ENCODE measurements at regions not wholly inside any gene's neighbourhood (a gene's known extent, or its start where the extent isn't known, plus 50 kb on each side); places are given as distances from the start of the nearest gene placed in this dataset.

DNA sequence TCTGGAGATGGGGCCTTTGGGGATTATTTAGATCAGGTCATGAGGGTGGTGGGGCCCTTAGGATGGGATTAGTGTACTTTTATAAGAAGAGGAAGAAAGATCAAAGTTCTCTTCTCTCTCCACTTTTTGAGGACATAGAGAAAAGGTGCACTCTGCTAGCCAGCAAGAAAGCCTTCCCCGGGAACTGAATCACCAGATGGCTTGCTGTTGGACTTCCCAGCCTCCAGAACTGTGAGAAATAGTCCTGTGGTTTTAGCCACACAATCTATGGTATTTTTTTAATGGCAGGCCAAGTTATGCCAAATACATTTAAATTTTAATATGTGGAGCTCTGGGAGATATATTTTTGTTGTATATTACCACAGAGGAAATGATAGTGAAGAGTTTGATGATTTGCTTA is 385.8 kb downstream of the KLF12 start:
- DNase-seq (ENCODE audit: low read depth) = no peak

DNA sequence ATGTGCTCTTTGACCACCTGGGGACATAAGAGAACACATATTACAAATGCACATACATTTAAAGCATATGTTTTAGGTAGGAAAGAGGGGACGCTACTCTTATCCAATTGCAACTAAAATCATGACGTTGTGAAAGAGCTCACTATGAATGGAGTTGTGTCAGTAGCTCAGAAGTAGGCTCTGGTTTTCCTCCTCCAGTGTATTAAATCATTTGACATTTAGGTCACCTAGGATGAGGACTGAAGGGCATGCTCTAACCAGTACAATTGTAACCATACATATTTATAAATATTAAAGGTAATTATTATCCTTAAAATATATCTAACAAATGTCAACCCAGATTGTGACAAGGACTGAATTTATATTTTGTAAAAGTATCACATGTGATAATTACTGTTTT is 389.0 kb downstream of the KLF12 start:
- no peak for DNase-seq (ENCODE audit: low read depth)

DNA sequence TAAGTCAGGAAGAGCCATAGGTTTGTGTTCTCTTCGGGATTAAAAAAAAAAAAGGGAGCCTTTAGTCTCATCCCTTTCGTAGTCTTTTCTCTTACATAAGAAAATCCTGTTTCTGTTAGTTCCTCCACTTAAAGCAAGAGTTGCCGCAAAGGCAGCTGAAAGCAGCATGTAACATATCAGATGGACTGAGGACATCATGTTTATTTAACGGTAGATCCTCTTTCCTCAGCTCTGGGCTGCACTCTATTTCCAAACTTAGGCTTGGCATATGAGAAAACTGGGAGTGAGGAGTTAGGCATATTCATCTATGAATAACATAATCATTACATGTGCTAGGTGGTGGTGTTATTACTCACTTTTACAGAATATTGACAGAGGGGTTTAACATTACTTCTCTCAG is 391.2 kb downstream of the KLF12 start:
- no peak for DNase-seq (ENCODE audit: low read depth)

DNA sequence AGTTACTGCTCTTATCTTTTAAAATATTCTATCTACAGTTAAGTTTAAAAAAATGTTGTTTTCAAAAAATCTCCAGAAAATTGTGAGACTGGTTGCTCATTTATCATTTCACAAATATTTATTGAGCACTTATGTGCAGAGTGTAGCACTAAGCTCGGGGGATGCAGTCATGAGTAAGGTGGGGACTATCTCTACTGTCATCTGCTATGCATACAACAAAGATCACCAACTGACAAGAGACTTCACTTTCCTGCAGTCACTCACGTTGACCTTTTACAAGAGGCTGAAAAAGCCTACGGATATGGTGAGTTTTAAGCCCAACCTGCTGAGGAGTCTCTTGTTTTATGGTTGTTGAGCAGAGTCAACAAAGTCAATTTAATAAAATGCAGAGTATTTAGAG is 392.5 kb downstream of the KLF12 start:
- DNase-seq (ENCODE audit: low read depth) = no peak

DNA sequence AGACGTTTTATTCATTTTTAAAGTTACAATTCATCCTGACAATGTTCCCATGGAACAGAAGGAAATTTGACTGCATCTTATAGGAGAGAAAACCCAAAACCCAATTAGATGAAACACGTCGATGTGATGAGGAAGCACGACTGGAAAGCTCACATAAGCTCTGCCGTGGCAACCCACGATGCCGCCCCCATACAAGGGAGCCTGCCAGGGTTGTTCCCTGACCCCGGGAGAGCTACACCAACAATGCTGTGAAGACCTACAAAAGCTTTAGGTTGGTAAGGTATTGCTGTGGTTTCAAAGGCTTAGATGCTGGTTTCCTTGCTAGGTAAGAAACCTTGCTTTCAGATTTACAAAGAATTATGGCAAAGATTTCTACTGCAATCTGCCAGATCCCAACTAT is 393.1 kb downstream of the KLF12 start:
- no peak for DNase-seq (ENCODE audit: low read depth)

DNA sequence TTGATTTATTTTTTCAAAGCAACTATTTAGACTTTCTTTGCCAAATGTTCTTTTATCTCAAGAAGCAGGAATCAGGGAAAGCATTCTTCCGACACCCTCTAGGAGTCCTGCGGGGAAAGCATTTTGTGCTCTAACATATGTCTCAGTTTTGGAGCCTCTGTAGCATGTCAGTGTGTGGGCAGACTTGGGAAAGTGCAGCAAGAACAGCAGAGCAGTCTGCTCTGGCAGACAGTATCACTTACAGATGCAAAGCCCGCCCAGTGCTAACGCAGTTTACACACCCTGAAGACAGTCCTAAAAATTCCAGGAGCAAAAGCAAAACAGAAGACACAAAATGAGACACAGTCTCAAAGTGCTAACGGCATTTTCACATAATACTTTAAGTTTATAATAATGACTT is 393.5 kb downstream of the KLF12 start:
- DNase-seq (ENCODE audit: low read depth) = no peak

DNA sequence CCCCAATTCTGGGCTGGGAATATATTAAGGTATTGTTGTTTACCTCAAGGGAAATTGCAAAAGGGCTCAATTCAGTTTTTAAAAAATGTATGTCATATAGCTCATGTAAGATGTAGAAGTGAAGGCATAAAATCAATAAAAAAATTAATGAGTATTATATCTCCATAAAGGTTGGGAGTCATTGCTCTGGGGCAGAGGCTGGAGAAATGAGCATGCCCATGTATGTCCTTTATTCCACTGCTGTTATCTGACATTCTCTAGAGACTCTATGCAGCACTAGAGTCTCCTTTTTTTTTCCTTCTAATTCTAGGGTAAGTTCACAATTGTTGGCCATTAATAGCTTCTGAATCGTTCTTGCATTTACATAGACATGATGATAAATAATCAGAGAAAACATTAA is 394.8 kb downstream of the KLF12 start:
- no peak for DNase-seq (ENCODE audit: low read depth)

DNA sequence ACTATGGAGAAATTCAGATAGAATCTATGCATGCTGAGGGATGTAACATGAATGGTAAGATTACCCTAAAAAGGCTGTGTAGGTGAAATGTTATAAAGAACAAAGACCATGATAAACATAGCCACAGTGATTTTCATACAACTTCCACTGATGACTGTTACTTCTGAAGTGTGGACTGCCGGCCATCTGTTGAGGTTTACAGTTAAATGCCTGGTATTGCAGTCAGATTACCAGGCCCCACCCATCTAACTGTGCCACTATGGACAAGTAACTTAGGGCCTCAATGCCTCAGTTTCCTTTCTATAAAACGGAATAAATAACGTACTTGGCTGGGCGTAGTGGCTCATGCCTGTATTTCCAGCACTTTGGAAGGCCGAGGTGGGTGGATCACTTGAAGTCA is 395.6 kb downstream of the KLF12 start:
- no peak for DNase-seq (ENCODE audit: low read depth)

DNA sequence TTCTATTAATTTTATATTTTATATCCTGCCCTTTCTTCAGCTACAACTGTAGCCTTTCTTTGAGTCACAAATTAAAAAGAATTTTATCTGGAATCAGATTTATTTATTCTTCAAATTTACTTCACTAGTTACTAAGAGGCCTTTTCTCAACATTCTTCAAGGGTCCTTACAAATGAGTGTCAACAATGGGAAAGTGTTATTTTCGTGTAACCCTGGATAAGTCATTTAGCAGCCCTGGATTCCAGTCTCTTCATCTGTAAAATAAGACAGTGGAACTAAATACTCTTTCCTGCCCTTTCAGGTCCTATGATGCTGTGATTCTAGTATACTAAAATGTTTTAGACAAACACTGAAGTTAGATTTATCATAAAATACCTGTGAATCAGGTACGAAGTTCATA is 397.0 kb downstream of the KLF12 start:
- DNase-seq (ENCODE audit: low read depth) = no peak

DNA sequence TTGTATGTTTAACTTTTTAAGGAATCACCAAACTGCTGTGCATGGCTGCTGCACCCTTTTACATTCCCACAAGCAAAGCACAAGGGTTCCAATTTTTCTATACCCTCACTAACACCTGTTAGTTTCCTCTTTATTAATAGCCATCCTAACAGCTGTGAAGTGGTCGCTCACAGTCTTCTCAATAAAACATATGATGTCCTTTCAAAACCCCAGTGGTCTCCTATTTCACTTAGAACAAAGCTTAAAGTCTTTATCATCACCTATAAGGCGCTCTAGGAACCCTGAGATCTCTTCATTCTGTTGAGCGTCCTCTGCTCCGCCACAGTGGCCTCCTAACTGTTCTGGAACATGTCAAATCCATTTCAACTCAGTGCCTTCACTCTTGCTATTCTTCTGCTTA is 400.5 kb downstream of the KLF12 start:
- DNase-seq (ENCODE audit: low read depth) = no peak

DNA sequence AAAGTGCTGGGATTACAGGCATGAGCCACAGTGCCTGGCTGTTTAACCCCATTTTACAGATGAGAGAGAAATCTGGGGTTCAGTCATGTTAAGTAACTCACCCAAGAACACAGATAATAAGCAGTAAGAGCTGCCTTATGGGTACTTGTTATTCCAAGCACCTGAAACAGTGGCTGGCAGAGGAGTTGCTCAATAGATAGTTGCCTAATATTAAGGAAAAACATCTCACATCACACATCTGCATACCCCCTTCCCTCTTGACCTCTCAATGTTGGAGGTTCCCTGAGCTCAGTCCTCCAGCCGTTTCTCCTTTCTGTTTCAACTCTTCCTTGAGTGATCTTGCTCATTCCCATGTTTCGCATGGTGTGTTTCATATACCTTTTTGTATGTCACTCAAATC is 401.9 kb downstream of the KLF12 start:
- DNase-seq (ENCODE audit: low read depth) = no peak

DNA sequence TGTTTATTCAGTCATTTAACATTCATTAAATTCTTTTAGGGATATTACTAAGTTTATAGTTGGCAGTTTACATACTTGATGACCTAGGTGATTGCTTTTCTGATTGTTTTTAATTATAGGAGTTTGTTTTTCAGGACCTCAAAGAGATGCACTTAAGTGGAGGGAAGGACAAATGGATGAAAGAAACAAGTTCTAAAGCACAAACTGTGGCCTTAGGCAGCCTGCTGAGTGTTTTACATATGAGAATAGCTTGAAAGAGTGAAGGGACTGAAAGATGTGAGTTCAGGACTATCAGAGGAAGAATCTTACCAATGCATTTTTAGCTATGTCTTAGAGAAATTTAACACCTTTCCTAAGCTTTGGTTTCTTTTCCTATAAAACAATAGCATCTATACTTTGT is 402.6 kb downstream of the KLF12 start:
- DNase-seq (ENCODE audit: low read depth) = no peak

DNA sequence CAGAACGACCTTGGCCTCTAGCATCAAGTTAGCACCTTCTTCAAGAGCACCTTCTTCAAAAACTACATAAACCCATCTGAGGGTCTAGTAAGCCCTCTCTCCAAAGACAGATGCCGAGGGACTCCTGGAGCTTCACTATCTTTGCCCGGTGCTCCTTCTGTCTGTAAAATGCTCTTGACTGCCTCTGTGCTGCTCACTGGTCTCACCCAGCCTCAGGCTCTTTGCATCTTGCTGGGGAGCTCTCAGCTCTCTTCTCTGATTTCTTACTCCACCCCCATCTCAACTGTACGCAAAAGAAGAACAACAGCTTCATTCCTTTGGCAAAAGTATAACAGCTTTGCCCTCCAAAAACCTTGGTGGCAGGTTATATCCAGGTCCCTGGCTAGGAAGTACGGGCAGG is 404.2 kb downstream of the KLF12 start:
- no peak for DNase-seq (ENCODE audit: low read depth)

DNA sequence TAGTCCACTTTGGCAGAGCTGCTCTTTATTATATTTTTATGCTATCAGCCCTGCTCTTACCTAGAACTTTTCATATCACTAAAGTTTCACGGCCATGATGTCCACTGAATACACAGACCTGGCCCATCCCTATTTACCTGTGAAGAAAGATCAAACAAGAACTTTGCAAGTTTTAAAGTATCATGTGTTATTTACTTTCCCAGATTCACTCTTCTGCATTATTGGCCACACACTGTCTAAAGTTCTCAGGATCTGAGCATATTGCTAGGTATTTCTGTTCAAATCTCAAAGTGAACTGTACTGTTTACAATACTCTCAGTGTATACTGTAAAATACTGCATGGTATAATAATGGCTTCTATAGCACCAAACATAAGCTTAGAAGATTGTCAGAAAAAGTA is 405.2 kb downstream of the KLF12 start:
- no peak for DNase-seq (ENCODE audit: low read depth)

DNA sequence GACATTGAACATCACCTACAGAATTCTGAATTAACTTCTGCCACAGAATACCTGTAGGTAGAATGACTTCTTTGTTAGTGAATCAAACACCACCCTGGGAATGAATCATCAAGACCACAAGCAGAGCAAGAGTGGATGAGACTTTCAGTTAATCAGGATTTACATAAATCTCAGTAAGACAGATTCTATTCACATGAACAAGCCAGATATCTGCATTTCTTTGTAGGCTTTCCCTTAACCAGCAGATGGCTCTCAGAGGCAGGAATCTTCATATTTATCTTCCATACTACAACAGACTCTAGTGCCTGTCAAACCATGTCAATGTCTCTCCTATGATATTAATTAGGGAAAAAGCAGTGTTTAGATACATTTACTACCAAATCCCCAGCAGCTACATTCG is 412.1 kb downstream of the KLF12 start:
- DNase-seq (ENCODE audit: low read depth) = no peak

DNA sequence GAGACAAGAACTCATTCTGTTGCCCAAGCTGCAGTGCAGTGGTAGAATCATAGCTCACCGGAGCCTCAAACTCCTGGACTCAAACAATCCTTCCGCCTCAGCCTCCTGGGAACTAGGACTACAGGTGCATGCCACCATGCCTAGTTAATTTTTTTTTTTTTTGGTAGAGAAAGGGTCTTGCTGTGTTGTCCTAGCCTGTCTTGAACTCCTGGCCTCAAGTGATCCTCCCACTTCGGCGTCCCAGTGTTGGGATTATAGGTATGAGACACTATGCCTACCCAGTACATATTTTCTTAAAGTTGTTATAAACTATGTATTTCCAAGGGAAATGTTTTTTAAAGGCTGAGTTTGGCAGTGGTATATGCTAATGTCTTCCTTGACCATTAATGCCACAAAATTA is 412.6 kb downstream of the KLF12 start:
- DNase-seq (ENCODE audit: low read depth) = no peak

DNA sequence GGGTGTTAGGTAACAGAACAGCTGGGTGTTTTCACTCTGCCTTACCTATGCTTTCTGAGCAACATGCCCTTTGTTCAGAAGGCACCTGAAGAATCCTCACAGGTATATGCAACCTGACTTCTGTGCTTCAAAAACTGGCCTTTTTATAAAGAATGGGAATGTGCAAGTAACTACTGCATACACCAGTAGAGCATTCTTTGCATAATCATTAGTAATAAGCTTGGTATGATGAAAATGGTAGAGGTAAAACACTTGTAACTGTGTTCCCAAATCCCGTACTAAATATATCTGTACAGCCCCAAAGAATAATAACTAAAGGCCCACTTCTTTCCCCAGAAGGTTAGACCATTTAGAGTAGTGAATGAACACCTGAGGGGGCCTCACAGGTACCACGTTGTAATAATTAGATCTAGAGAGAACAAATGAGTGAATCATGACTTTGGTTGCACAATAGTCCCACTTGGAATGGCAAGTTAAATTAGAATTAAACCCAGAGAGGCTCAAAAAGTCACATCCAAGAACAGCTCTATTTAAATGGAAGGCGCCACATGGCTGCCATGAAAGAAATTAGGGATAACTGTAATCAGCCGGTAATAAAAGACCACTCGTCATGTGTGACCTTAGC is 413.9 kb downstream of the KLF12 start:
- no peak for DNase-seq (ENCODE audit: low read depth)

DNA sequence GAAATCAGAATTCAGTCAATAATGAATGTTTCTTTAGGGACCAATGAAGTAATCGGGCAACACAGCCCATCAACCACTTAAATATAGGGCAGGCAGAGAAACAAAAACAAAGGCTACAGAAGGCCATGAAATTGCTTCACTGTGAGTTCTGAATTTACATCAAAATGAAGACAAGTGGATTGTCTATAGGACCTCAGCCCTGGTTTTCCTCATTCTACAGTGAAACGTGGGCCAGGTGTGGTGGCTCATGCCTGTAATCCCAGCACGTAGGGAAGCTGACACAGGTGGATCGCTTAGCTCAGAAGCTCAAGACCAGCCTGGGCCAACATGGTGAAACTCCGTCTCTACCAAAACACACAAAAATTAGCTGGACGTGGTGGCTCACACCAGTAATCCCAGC is 416.0 kb downstream of the KLF12 start:
- DNase-seq (ENCODE audit: low read depth) = no peak

DNA sequence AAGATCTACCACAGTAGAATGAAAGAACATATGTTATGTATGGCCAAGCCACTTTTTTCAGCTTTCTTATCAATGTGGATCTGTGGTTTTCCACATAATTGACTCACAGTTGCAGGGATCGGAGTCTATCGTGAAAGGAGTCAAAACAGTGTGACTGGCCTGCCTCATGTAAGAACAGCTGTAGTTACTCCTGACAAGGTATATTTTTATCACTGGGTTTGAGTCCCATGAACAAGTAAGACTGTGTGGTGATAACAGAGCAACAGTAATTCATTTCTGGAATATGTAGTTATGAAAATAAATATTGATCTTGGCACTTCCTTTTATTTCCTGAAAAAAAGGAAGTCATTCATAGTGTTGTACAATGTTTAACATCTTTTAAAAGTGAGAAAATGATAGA is 416.6 kb downstream of the KLF12 start:
- DNase-seq (ENCODE audit: low read depth) = no peak

DNA sequence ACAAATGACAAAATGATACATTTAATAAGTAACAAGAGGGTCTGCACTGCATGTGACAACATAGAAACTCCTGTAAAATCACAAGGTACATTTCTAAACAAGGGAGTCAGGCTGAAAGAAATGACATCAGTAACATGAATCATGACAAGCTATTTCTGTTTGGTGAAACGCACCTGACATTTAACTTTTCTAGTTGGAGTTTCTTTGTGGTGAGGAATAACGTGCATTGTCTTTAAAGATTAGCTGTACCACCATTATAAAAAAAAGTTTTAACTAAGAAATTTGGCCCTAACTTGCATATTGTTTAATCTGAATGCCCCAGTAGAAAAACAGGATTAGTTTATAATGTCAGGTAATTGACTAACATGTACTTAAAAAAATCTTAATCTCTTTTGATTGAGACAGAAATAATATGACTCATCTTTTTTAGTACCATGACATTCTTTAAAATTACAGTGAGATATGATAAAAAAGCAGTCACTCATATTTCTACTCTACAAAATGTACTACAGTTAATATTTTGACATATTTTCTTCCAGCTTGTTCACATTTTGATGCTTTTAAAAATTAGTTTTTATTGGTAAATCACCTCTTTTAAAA is 418.2 kb downstream of the KLF12 start:
- no peak for DNase-seq (ENCODE audit: low read depth)

DNA sequence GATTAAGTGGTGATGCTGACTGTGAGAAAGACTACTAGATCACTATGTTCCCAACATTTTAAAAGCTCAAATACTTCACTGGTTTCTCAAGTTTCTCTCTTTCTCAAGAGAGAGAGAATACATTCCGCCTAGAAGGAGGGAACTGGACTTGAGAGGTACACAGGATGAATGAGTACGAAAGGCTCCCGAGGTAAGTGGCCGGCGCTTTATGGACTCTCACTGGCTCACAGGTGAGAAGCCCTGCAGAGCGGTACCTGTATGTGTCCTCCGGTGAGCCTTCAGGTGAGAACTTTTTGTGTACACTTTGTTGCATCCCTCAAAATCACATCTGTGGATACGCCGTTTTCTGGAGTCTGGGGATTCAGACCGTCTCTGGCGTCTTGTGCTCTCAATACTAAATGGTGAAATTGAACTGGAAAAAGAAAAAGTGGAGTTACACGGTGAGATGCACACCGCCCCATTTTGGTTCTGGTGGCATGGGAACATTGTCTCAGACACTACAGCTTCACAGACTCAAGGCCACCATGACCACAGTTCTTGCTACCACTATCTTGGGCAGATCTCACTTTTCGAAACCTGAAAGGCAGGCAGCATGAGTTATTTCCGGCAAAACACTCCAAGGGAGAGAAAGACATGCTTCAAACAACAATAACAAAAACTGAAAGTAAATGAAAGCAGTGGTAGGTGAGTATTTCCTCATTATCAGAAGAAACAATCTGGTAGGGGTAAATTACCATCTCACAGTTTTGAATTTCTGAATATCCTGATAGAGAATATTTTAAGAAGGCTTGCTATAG is 418.9 kb downstream of the KLF12 start:
- DNase-seq (ENCODE audit: low read depth) = no peak

DNA sequence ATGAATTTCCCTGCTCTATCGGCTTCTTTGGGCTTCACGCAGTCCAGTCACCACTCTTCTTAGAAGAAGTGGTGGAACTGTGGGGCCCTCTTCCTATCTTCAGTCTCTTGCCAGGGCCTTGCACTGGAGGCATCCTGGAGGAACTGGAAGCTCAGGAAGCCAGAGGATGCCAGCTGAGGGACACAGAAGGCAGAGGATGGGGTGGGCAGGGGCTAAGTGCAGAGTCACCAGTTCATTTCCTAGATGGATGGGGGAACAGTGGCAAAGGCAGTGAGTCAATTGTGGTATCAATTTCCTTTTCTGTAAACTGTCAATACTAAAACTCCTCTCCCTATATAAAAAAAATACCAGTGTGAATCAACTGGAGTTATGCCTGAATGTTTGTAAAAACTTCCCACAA is 419.7 kb downstream of the KLF12 start:
- DNase-seq (ENCODE audit: low read depth) = no peak

DNA sequence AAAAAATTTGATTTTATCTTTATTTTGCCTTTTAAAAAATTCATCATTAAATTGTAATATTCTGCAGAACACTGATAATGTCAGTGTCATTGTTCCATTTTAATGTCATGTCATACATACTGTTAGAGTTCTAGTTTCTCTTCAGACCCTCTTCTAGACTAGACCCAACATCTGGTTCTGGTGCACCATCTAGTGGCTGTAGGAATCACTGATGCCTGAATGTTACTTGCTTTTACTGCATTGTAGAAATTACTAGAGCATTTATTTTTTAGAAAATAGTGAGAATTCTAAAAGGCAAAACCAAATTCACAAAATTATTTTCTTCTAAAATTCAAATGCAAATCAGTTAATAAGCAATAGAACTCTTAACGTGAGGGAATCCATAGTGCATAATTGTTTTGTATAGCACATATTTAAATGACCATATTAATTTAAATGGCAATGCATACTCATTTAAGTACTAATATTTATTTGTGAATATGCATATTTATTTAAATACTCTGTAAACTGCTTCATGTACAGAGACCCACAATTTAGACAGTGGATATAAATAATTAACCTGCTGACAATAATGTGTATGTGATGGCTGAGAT is 425.7 kb downstream of the KLF12 start:
- no peak for DNase-seq (ENCODE audit: low read depth)
